Upper lobe of left lung (tissue), 6 donors: ENCODE measurements at regions not wholly inside any gene's neighbourhood (a gene's known extent, or its start where the extent isn't known, plus 50 kb on each side); places are given as distances from the start of the nearest gene placed in this dataset.

Source experiments
- ATAC-seq, 2 donors: fragments of 200-7000 bp; cut with Tn5 transposase; one replicate each; pipeline ENCODE4 v1.9.1; 2022; ENCODE audit warnings: mild to moderate bottlenecking in 2 of 2, moderate library complexity in 2 of 2; ENCODE audit not compliant: low FRiP score in 2 of 2
- DNase-seq, 2 donors: peaks; one replicate each; pipeline ENCODE4 v3.0.0-alpha.2; 2019 to 2020
- H3K27ac ChIP-seq, 4 donors: fragments of 200-600 bp; sonication (generic); one replicate each; pipeline ENCODE4 v1.5.1; 2016 to 2019
- H3K27me3 ChIP-seq, 4 donors: fragments of 200-600 bp; sonication (generic); one replicate each; pipeline ENCODE4 v1.5.1; 2017 to 2019
- H3K36me3 ChIP-seq, 4 donors: fragments of 200-600 bp; sonication (generic); one replicate each; pipeline ENCODE4 v1.5.1; 2016 to 2019
- H3K4me1 ChIP-seq, 4 donors: fragments of 200-600 bp; sonication (generic); one replicate each; pipeline ENCODE4 v1.5.1; 2018 to 2019
- H3K4me3 ChIP-seq, 4 donors: fragments of 200-600 bp; sonication (generic); one replicate each; pipeline ENCODE4 v1.5.1; 2017 to 2019; ENCODE audit warnings: mild to moderate bottlenecking in 2 of 4, moderate library complexity in 1 of 4
- H3K9me3 ChIP-seq, 4 donors: fragments of 200-600 bp; sonication (generic); one replicate each; pipeline ENCODE4 v1.5.1; 2018 to 2019
- CTCF ChIP-seq, 6 experiments: fragments of 450-650 bp in 4 of 6; fragments of 200-600 bp in 2 of 6; sonication (generic) in 2 of 6; IDR thresholded peaks; one replicate each; pipeline ENCODE4 v1.5.1; 2016 to 2019; ENCODE audit warnings: antibody characterized with exemption in 6 of 6
- EP300 ChIP-seq, 4 donors: sonication (generic); formaldehyde crosslinking; IDR thresholded peaks; one replicate each; pipeline ENCODE4 v1.5.1; 2017; ENCODE audit warnings: antibody characterized with exemption in 4 of 4, control low read depth in 2 of 4
- POLR2A ChIP-seq, 4 donors: fragments of 450-650 bp; IDR thresholded peaks; one replicate each; pipeline ENCODE4 v1.5.1; 2016 to 2017; ENCODE audit warnings: antibody characterized with exemption in 4 of 4, mild to moderate bottlenecking in 2 of 4
- POLR2AphosphoS5 ChIP-seq, 2 donors: sonication (generic); formaldehyde crosslinking; IDR thresholded peaks; one replicate each; pipeline ENCODE4 v1.5.1; 2017; ENCODE audit warnings: antibody characterized with exemption in 2 of 2
- WGBS, 2 donors: methylation state at CpG; one replicate each; pipeline ENCODE4 v1.1.5; 2017 to 2018; 5-methylcytosine and 5-hydroxymethylcytosine counted together
- small RNA-seq, 4 donors: library from RNA; depleted of rRNA; stranded (forward); fragments of <200 nt; gene quantifications; one replicate each; pipeline ENCODE3, GENCODE V24; 2016
- donor health status: DM: no; HTN: no; CAD: no; lungs with moderate emphysema.
- donor health status: DM: no; HTN: yes; CAD: no; lungs with severe emphysema.

- Histone ChIP-seq H3K4me1 (no peaks in the 10 kb centered on the region), H3K27me3 (no peaks in the 10 kb centered on the region), H3K36me3 (no peaks in the 10 kb centered on the region), H3K9me3 (no peaks in the 10 kb centered on the region), H3K27ac (no peak overlapping the region), H3K4me3 (no peak overlapping the region)
- no peak for ATAC-seq
- 65 to 70% methylated on average over 2 of the region's 2 CpGs for WGBS, 2 donors
- TF ChIP-seq POLR2AphosphoS5 (IDR thresholded peaks at IDR 0.05) (no peak), POLR2A (IDR thresholded peaks at IDR 0.05) (no peak), EP300 (IDR thresholded peaks at IDR 0.05) (no peak), CTCF (IDR thresholded peaks at IDR 0.05) (no peak)
- DNase-seq: no peak
These were observed 51.3 kb upstream of the STXBP6 start for GRCh38 chr14:25101276-25101675.

Small RNAs in the stretch of these regions (small RNA-seq; reads per million reads assigned to genes)
- gene HMGN2P6: 0 reads per million in 4 donors
